ENCODE measurements at regions not wholly inside any gene's neighbourhood (a gene's known extent, or its start where the extent isn't known, plus 50 kb on each side); places are given as distances from the start of the nearest gene placed in this dataset.

- no peak for DNase-seq
Measured at GRCh38 chr10:84076540-84077195, 62.6 kb upstream of the GHITM start.

- DNase-seq = no peak
Measured at GRCh38 chr10:84077768-84078167, 61.5 kb upstream of the GHITM start.

GRCh38 chr10:84078771-84079170 lies 60.5 kb upstream of the GHITM start:
- no peak for DNase-seq

GRCh38 chr10:84084342-84084741 lies 55.0 kb upstream of the GHITM start:
- no peak for DNase-seq

- DNase-seq = no peak
Measured at GRCh38 chr10:84087202-84087601, 52.1 kb upstream of the GHITM start.

GRCh38 chr10:84088626-84089025 lies 50.7 kb upstream of the GHITM start:
- DNase-seq = no peak

- DNase-seq = no peak
Measured at GRCh38 chr10:84089162-84089561, 50.1 kb upstream of the GHITM start.
